ENCODE measurements at regions not wholly inside any gene's neighbourhood (a gene's known extent, or its start where the extent isn't known, plus 50 kb on each side); places are given as distances from the start of the nearest gene placed in this dataset.

DNA sequence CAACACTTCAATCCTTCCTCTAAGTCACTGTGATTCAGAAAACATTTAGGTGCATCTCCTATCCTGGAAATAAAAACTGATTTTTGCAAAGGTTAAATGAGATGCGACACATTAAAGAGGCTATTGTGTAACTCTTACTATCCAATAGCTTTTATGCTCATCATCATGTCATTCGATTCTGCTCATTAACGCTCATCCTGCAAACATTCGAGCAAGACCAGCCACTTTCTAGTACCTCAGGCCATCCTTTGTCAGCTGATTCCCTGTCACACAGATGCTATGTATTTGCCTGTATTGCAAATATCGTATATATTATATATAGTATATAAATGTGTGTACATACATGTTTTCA is 131.6 kb downstream of the TLR5 start:
- Histone ChIP-seq H3K4me1 (ENCODE audit: control insufficient read depth in 2 of 2, insufficient read depth in 2 of 2, low read length in 1 of 2) (no peaks in the 10 kb centered on the region), H3K9me3 (ENCODE audit: control insufficient read depth in 2 of 2, insufficient read depth in 1 of 2, low read depth in 1 of 2, low read length in 1 of 2) (peaks cover 0 to 2% of the 10 kb centered on the region in 2 donors), H3K27ac (ENCODE audit: low read depth in 2 of 2, low read length in 1 of 2) (no peak overlapping the region), H3K36me3 (ENCODE audit: control insufficient read depth in 2 of 2, insufficient read depth in 2 of 2, low read length in 1 of 2) (peaks cover 0 to 3% of the 10 kb centered on the region in 2 donors), H3K27me3 (ENCODE audit: control insufficient read depth in 1 of 2, insufficient read depth in 2 of 2, low read length in 2 of 2) (no peaks in the 10 kb centered on the region), H3K4me3 (ENCODE audit: low read depth in 1 of 2, low read length in 2 of 2) (no peak overlapping the region)
- 58 to 66% methylated on average over 5 of the region's 5 CpGs for WGBS, 2 donors

DNA sequence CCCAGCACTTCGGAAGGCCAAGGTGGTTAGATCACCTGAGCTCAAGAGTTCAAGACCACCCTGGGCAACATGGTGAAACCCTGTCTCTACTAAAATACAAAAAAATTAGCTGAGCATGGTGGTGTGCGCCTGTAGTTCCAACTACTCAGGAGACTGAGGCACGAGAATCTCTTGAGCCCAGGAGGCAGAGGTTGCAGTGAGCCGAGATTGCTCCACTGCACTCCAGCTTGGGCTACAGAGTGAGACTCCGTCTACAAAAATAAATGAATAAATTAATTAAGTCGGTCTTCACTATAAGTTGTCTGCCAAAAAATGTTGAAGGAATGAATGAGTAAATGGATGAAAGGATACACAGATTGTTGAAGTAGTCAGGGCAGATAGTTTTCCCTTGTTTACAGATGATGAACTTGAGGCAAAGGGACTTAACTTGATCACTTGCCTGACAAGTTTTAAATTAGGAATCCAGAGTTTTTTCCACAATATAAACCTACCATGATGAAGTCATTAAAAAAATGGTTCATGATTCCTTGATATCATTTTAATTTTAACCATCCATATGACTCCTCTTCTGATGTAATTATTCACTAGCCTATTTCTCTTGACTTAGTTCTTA is 130.8 kb downstream of the TLR5 start:
- Histone ChIP-seq H3K27ac (ENCODE audit: low read depth in 2 of 2, low read length in 1 of 2) (no peak overlapping the region), H3K36me3 (ENCODE audit: control insufficient read depth in 2 of 2, insufficient read depth in 2 of 2, low read length in 1 of 2) (no peaks in the 10 kb centered on the region), H3K9me3 (ENCODE audit: control insufficient read depth in 2 of 2, insufficient read depth in 1 of 2, low read depth in 1 of 2, low read length in 1 of 2) (peaks cover 0 to 1% of the 10 kb centered on the region in 2 donors), H3K4me1 (ENCODE audit: control insufficient read depth in 2 of 2, insufficient read depth in 2 of 2, low read length in 1 of 2) (no peaks in the 10 kb centered on the region), H3K4me3 (ENCODE audit: low read depth in 1 of 2, low read length in 2 of 2) (no peak overlapping the region), H3K27me3 (ENCODE audit: control insufficient read depth in 1 of 2, insufficient read depth in 2 of 2, low read length in 2 of 2) (no peaks in the 10 kb centered on the region)
- 92 to 93% methylated on average over 6 of the region's 6 CpGs for WGBS, 2 donors

DNA sequence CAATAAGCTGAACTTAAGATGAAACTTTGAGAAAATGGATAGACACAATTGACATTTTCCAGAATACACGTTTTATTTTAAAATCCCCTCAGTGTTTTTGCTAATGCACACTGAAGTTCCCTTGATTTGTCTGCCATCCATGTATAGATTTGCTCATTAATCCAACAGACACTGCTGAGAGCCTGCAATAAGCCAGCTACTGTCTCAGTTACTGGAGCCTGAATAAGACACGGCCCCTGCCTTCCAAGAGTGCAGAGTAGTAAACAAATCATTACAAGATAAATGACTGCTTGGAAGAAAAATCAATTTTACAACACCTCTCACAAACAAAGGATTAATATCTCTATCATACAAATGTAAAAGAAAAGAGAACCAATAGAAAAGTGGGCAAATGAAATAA is 130.1 kb downstream of the TLR5 start:
- Histone ChIP-seq H3K36me3 (ENCODE audit: control insufficient read depth in 2 of 2, insufficient read depth in 2 of 2, low read length in 1 of 2) (no peaks in the 10 kb centered on the region), H3K4me3 (ENCODE audit: low read depth in 1 of 2, low read length in 2 of 2) (no peak overlapping the region), H3K27me3 (ENCODE audit: control insufficient read depth in 1 of 2, insufficient read depth in 2 of 2, low read length in 2 of 2) (no peaks in the 10 kb centered on the region), H3K27ac (ENCODE audit: low read depth in 2 of 2, low read length in 1 of 2) (no peak overlapping the region), H3K9me3 (ENCODE audit: control insufficient read depth in 2 of 2, insufficient read depth in 1 of 2, low read depth in 1 of 2, low read length in 1 of 2) (no peaks in the 10 kb centered on the region), H3K4me1 (ENCODE audit: control insufficient read depth in 2 of 2, insufficient read depth in 2 of 2, low read length in 1 of 2) (no peaks in the 10 kb centered on the region)
- 50 to 62% methylated on average over 2 of the region's 2 CpGs for WGBS, 2 donors

DNA sequence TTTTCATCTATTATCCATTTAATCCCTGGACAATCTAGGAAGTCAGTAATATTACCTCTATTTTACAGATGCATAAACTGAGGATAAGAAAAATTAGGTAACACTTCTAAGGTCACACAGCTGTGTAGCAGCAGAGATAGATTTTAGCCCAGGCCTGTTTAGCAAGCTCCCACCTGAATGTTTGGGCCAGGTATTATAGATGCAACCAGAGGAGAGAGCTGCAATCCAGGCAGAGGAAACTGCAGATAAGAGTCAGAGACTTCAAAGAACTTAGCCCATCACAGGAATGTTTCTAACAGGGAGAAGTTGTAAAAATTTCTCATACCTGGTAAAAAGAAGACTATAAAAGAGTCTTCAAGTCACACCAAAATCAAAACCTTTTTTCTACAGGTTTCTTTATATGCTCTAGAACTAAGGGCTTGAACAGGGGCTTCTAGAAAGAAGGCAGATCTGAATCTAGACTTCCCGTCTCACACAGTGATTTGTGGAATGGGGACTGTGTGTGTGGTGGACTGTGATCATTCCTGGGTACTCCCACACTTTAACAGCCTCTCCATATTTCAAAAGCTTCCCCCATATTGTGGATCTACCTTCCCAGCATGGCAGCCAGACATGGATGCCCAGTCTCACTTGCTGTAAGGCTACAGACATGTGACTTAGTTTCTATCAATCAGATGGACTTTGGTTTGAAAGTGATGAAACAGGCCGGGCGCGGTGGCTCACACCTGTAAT is 128.7 kb downstream of the TLR5 start:
- 93 to 97% methylated on average over 4 of the region's 4 CpGs for WGBS, 2 donors

DNA sequence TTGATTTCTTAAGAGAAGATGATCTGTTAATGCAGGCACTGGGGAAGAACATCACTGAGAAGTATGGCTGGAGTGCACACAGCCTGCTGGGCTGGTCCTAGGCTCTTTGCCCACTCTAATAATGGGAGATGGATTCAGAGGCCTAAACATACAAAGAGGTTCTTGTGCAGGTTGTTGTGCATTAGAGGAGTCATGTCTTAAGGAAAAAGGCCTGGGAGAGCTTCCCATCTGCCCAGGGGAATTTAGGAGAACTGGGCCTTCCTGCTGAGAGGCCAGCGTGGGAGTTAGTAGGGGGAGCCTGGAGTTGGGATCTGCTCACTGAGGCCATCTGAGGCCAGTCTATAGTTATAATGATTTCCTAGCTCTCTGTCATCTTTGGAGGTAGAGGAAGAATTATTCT is 126.7 kb downstream of the TLR5 start:
- Histone ChIP-seq H3K4me1 (ENCODE audit: control insufficient read depth in 2 of 2, insufficient read depth in 2 of 2, low read length in 1 of 2) (no peaks in the 10 kb centered on the region), H3K9me3 (ENCODE audit: control insufficient read depth in 2 of 2, insufficient read depth in 1 of 2, low read depth in 1 of 2, low read length in 1 of 2) (no peaks in the 10 kb centered on the region), H3K27ac (ENCODE audit: low read depth in 2 of 2, low read length in 1 of 2) (no peak overlapping the region), H3K27me3 (ENCODE audit: control insufficient read depth in 1 of 2, insufficient read depth in 2 of 2, low read length in 2 of 2) (no peaks in the 10 kb centered on the region), H3K4me3 (ENCODE audit: low read depth in 1 of 2, low read length in 2 of 2) (no peak overlapping the region), H3K36me3 (ENCODE audit: control insufficient read depth in 2 of 2, insufficient read depth in 2 of 2, low read length in 1 of 2) (no peaks in the 10 kb centered on the region)
- WGBS, 2 donors: 84 to 94% methylated on average over 1 of the region's 1 CpG

More for the DNA sequence above, 128.7 kb downstream of the TLR5 start:
- no peaks in the 10 kb centered on the region for H3K9me3 ChIP-seq (ENCODE audit: control insufficient read depth in 2 of 2, insufficient read depth in 1 of 2, low read depth in 1 of 2, low read length in 1 of 2)
- H3K27me3 ChIP-seq (ENCODE audit: control insufficient read depth in 1 of 2, insufficient read depth in 2 of 2, low read length in 2 of 2): no peaks in the 10 kb centered on the region
- H3K4me1 ChIP-seq (ENCODE audit: control insufficient read depth in 2 of 2, insufficient read depth in 2 of 2, low read length in 1 of 2): no peaks in the 10 kb centered on the region
- no peak overlapping the region for H3K4me3 ChIP-seq (ENCODE audit: low read depth in 1 of 2, low read length in 2 of 2)
- no peak overlapping the region for H3K27ac ChIP-seq (ENCODE audit: low read depth in 2 of 2, low read length in 1 of 2)
- H3K36me3 ChIP-seq (ENCODE audit: control insufficient read depth in 2 of 2, insufficient read depth in 2 of 2, low read length in 1 of 2): no peaks in the 10 kb centered on the region

DNA sequence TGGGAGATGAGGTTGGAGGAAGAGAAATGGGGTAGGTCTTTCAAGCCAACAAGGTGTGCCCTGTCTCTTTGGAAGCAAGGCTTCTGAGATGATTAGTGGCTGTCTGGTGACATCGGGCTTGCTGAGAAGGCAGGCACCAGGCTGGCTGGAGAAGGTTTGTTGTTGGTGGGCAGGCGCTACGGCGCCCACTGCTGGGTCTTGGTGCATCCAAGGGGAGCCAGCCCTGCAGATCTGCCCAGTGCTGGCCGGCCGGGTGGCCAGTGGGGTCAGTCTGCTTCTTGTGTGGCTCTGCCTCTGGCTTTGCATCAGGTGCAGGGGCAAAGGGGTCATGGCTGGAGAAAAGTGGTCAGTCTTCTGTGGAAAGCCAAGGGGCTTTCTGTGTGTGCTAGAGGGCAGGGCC is 126.2 kb downstream of the TLR5 start:
- H3K27ac ChIP-seq (ENCODE audit: low read depth in 2 of 2, low read length in 1 of 2): no peak overlapping the region
- no peak overlapping the region for H3K4me3 ChIP-seq (ENCODE audit: low read depth in 1 of 2, low read length in 2 of 2)
- no peaks in the 10 kb centered on the region for H3K9me3 ChIP-seq (ENCODE audit: control insufficient read depth in 2 of 2, insufficient read depth in 1 of 2, low read depth in 1 of 2, low read length in 1 of 2)
- 88 to 89% methylated on average over 6 of the region's 6 CpGs for WGBS, 2 donors
- H3K36me3 ChIP-seq (ENCODE audit: control insufficient read depth in 2 of 2, insufficient read depth in 2 of 2, low read length in 1 of 2): no peaks in the 10 kb centered on the region
- H3K4me1 ChIP-seq (ENCODE audit: control insufficient read depth in 2 of 2, insufficient read depth in 2 of 2, low read length in 1 of 2): no peaks in the 10 kb centered on the region
- H3K27me3 ChIP-seq (ENCODE audit: control insufficient read depth in 1 of 2, insufficient read depth in 2 of 2, low read length in 2 of 2): no peaks in the 10 kb centered on the region

DNA sequence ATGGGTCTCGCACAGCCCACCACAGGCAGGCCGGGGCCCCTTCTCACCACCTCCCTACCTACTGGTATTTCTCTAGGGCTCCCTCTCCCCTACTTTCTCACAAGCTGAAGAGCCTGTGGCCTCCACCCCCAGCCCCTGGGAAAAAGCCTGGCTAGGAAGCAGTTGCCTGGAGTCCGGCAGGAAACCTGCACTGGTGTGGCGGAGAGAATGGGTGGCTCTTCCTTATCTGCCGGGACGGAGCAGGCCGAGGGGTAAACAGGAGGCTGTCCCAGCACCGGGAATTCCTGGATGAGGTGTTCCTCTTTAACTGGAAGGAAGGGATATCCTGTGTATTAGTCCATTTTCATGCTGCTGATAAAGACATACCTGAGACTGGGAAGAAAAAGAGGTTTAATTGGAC is 125.8 kb downstream of the TLR5 start:
- H3K27ac ChIP-seq (ENCODE audit: low read depth in 2 of 2, low read length in 1 of 2): no peak overlapping the region
- WGBS, 2 donors: 90 to 91% methylated on average over 8 of the region's 8 CpGs
- no peaks in the 10 kb centered on the region for H3K9me3 ChIP-seq (ENCODE audit: control insufficient read depth in 2 of 2, insufficient read depth in 1 of 2, low read depth in 1 of 2, low read length in 1 of 2)
- H3K27me3 ChIP-seq (ENCODE audit: control insufficient read depth in 1 of 2, insufficient read depth in 2 of 2, low read length in 2 of 2): no peaks in the 10 kb centered on the region
- H3K4me3 ChIP-seq (ENCODE audit: low read depth in 1 of 2, low read length in 2 of 2): no peak overlapping the region
- no peaks in the 10 kb centered on the region for H3K4me1 ChIP-seq (ENCODE audit: control insufficient read depth in 2 of 2, insufficient read depth in 2 of 2, low read length in 1 of 2)
- H3K36me3 ChIP-seq (ENCODE audit: control insufficient read depth in 2 of 2, insufficient read depth in 2 of 2, low read length in 1 of 2): no peaks in the 10 kb centered on the region

DNA sequence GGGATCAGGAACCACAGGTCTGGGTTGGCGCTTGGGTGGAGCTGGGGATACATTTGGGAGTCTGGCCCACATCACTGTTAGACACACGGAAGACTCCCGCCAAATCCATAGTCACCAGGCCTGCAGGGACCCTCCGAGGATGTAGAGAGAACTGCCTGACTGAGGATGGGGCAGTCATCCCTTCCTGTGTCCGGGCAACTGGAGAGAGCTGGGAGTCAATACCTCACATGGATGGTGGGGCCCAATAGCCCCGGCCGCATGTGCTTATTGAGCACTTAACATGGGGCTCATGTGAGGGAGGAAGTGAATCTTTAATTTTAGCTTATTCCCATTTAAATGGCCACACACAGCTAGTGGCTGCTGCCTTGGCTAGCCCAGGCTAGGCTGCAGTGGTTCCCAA is 124.5 kb downstream of the TLR5 start:
- Histone ChIP-seq H3K9me3 (ENCODE audit: control insufficient read depth in 2 of 2, insufficient read depth in 1 of 2, low read depth in 1 of 2, low read length in 1 of 2) (peaks cover under 1 to 1% of the 10 kb centered on the region in 2 donors), H3K4me3 (ENCODE audit: low read depth in 1 of 2, low read length in 2 of 2) (no peak overlapping the region), H3K27me3 (ENCODE audit: control insufficient read depth in 1 of 2, insufficient read depth in 2 of 2, low read length in 2 of 2) (no peaks in the 10 kb centered on the region), H3K27ac (ENCODE audit: low read depth in 2 of 2, low read length in 1 of 2) (no peak overlapping the region), H3K4me1 (ENCODE audit: control insufficient read depth in 2 of 2, insufficient read depth in 2 of 2, low read length in 1 of 2) (peaks cover 0 to 10% of the 10 kb centered on the region in 2 donors), H3K36me3 (ENCODE audit: control insufficient read depth in 2 of 2, insufficient read depth in 2 of 2, low read length in 1 of 2) (no peaks in the 10 kb centered on the region)
- WGBS, 2 donors: 95 to 97% methylated on average over 7 of the region's 7 CpGs

DNA sequence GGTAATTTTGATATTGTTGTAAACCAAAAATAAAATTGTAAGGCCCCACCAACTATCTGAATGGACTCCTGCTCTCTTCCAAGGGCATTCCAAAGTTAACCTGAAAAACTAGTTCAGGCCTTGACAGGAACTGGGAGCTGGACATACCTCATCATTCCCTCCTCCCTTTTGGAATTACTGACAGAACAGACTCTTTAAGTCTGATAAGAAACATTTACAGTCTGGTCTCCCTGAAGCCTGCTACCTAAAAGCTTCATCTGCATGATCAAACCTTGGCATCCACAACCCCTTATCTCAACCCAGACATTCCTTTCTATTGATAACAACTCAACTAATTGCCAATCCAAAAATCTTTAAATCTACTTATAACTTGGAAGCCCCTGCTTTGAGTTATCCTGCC is 123.8 kb downstream of the TLR5 start:
- Histone ChIP-seq H3K36me3 (ENCODE audit: control insufficient read depth in 2 of 2, insufficient read depth in 2 of 2, low read length in 1 of 2) (no peaks in the 10 kb centered on the region), H3K4me1 (ENCODE audit: control insufficient read depth in 2 of 2, insufficient read depth in 2 of 2, low read length in 1 of 2) (peaks cover 0 to 10% of the 10 kb centered on the region in 2 donors), H3K27me3 (ENCODE audit: control insufficient read depth in 1 of 2, insufficient read depth in 2 of 2, low read length in 2 of 2) (no peaks in the 10 kb centered on the region), H3K27ac (ENCODE audit: low read depth in 2 of 2, low read length in 1 of 2) (no peak overlapping the region), H3K4me3 (ENCODE audit: low read depth in 1 of 2, low read length in 2 of 2) (no peak overlapping the region), H3K9me3 (ENCODE audit: control insufficient read depth in 2 of 2, insufficient read depth in 1 of 2, low read depth in 1 of 2, low read length in 1 of 2) (peaks cover 4 to 6% of the 10 kb centered on the region in 2 donors)

DNA sequence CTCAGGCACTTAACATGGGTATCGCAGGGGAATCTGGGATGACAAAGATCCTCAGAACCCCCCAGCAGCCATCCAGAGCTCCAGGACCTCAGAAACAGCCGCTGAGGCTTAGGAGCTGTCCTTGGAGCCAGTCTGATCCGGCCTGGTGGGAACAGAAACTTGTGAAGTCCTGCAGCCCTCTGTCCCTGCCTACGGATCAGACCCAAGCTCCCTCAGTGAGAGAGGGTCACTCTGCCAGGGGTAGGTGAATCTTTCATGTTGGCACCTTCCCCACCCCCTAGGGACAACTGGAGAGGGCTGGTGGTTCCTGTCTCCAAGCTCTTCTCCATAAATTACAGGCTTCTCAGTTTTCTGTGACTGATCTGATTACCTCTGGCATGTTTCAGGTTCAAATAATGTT is 122.3 kb downstream of the TLR5 start:
- 94 to 96% methylated on average over 4 of the region's 4 CpGs for WGBS, 2 donors
- Histone ChIP-seq H3K4me1 (ENCODE audit: control insufficient read depth in 2 of 2, insufficient read depth in 2 of 2, low read length in 1 of 2) (peaks cover 0 to 10% of the 10 kb centered on the region in 2 donors), H3K9me3 (ENCODE audit: control insufficient read depth in 2 of 2, insufficient read depth in 1 of 2, low read depth in 1 of 2, low read length in 1 of 2) (peaks cover 4 to 6% of the 10 kb centered on the region in 2 donors), H3K27ac (ENCODE audit: low read depth in 2 of 2, low read length in 1 of 2) (no peak overlapping the region), H3K4me3 (ENCODE audit: low read depth in 1 of 2, low read length in 2 of 2) (no peak overlapping the region), H3K27me3 (ENCODE audit: control insufficient read depth in 1 of 2, insufficient read depth in 2 of 2, low read length in 2 of 2) (no peaks in the 10 kb centered on the region), H3K36me3 (ENCODE audit: control insufficient read depth in 2 of 2, insufficient read depth in 2 of 2, low read length in 1 of 2) (no peaks in the 10 kb centered on the region)

Data from esophagus (tissue), 2 donors.